HL-60 (cell line): ENCODE measurements at regions not wholly inside any gene's neighbourhood (a gene's known extent, or its start where the extent isn't known, plus 50 kb on each side); places are given as distances from the start of the nearest gene placed in this dataset.

Source experiments
- DNase-seq, 2 experiments: peaks; one replicate each; pipeline ENCODE4 v3.0.0-alpha.2; 2010 to 2020; ENCODE audit warnings: low read depth in 1 of 2, low spot score in 1 of 2
- H3K27ac ChIP-seq: fragments of 250-450 bp; sonication (Bioruptor Pico); replicated peaks from 2 replicates; pipeline ENCODE4 v1.5.1; 2020; ENCODE audit warnings: mild to moderate bottlenecking, moderate library complexity
- H3K27me3 ChIP-seq: fragments of 250-450 bp; sonication (Bioruptor Pico); 2 replicates; pipeline ENCODE4 v1.5.1; 2021; ENCODE audit warnings: mild to moderate bottlenecking, moderate library complexity; ENCODE audit not compliant: insufficient read depth, poor library complexity, severe bottlenecking
- H3K4me3 ChIP-seq: replicated peaks from 2 replicates; pipeline ENCODE4 v1.5.1; 2011; ENCODE audit warnings: mild to moderate bottlenecking, control low read depth, low read length; ENCODE audit not compliant: insufficient read depth
- CTCF ChIP-seq: IDR thresholded peaks from one replicate; pipeline ENCODE4 v1.5.1; 2011; ENCODE audit warnings: low read length, control low read depth, inconsistent platforms; ENCODE audit not compliant: insufficient read depth
- GABPA ChIP-seq: IDR thresholded peaks from 2 replicates; pipeline ENCODE4 v1.6.1; 2012; ENCODE audit warnings: low read depth
- POLR2AphosphoS5 ChIP-seq: IDR thresholded peaks from 2 replicates; pipeline ENCODE4 v1.6.1; 2012; ENCODE audit warnings: low read depth
- REST ChIP-seq: IDR thresholded peaks from 2 replicates; pipeline ENCODE4 v1.6.1; 2012; ENCODE audit warnings: low read depth; ENCODE audit not compliant: insufficient replicate concordance
- SPI1 ChIP-seq: IDR thresholded peaks from 2 replicates; pipeline ENCODE4 v1.6.1; 2012; ENCODE audit warnings: low read depth, mild to moderate bottlenecking, borderline replicate concordance

- DNase-seq: no peak
- no peak overlapping the region for H3K4me3 ChIP-seq
- H3K27me3 ChIP-seq: no peaks in the 10 kb centered on the region
- TF ChIP-seq GABPA (no peak), REST (no peak)
- no peak overlapping the region for H3K27ac ChIP-seq
These were observed 119.7 kb downstream of the DTL start for GRCh38 chr1:212155219-212155618.

- no peak for TF ChIP-seq GABPA
- no peak for TF ChIP-seq CTCF
- no peak for TF ChIP-seq POLR2AphosphoS5
- TF ChIP-seq REST: no peak
- no peak for TF ChIP-seq SPI1
- no peak for DNase-seq
- Histone ChIP-seq H3K27me3 (no peaks in the 10 kb centered on the region), H3K27ac (no peak overlapping the region), H3K4me3 (no peak overlapping the region)
These were observed 121.7 kb downstream of the DTL start for GRCh38 chr1:212157252-212157651.

- no peak overlapping the region for H3K27ac ChIP-seq
These were observed 123.6 kb downstream of the DTL start for GRCh38 chr1:212158912-212159796.

More at GRCh38 chr1:212158912-212159796, 123.6 kb downstream of the DTL start:
- Histone ChIP-seq H3K27me3 (no peaks in the 10 kb centered on the region), H3K4me3 (no peak overlapping the region)
- TF ChIP-seq GABPA (no peak), CTCF (no peak), REST (no peak), SPI1 (no peak), POLR2AphosphoS5 (no peak)
- no peak for DNase-seq
